SK-N-SH (cell line): ENCODE measurements at regions not wholly inside any gene's neighbourhood (a gene's known extent, or its start where the extent isn't known, plus 50 kb on each side); places are given as distances from the start of the nearest gene placed in this dataset.

Experiments used
- CTCF ChIA-PET: fragments of 300-600, 350-600 bp; formaldehyde crosslinking; extraction: SDS; loops from one replicate; lab custom pipeline; 2021; lab: Yijun Ruan, JAX
- POLR2A ChIA-PET: fragments of 350-600 bp; sonication (Branson Sonifier 250); formaldehyde crosslinking; extraction: SDS; loops from one replicate; lab custom pipeline; 2020; ENCODE audit warnings: antibody characterized with exemption, inconsistent platforms; lab: Yijun Ruan, JAX
- DNase-seq: peaks from one replicate; pipeline ENCODE4 v3.0.0; 2012
- H2AFZ ChIP-seq: fragments of 200-600 bp; sonication (generic); 2 replicates; pipeline ENCODE4 v1.8.1; 2016; ENCODE audit warnings: antibody characterized with exemption, mild to moderate bottlenecking, low read depth
- H3F3A ChIP-seq: fragments of 200-600 bp; sonication (generic); replicated peaks from 2 replicates; pipeline ENCODE3; 2016; ENCODE audit warnings: antibody characterized with exemption, mild to moderate bottlenecking; ENCODE audit not compliant: insufficient read depth
- H3K27ac ChIP-seq, 2 experiments: fragments of 200-500 bp in 1 of 2; fragments of 200-600 bp in 1 of 2; sonication (Bioruptor generic) in 1 of 2; sonication (generic), shearing (Covaris generic) in 1 of 2; 2 replicates each; pipeline versions ENCODE4 v1.5.1 to v1.6.1; 2014 to 2016; ENCODE audit warnings: low read depth in 2 of 2, inconsistent platforms in 1 of 2, low read length in 1 of 2, mild to moderate bottlenecking in 1 of 2, mixed read lengths in 1 of 2
- H3K27me3 ChIP-seq: fragments of 200-600 bp; sonication (generic), shearing (Covaris generic); 2 replicates; pipeline ENCODE4 v1.6.1; 2016; ENCODE audit warnings: mixed run types; ENCODE audit not compliant: insufficient read depth
- H3K36me3 ChIP-seq, 2 experiments: fragments of 200-500 bp in 1 of 2; fragments of 200-600 bp in 1 of 2; sonication (Bioruptor generic) in 1 of 2; sonication (generic) in 1 of 2; replicated peaks in 1 of 2; 2 replicates each; pipeline versions ENCODE3 to v1.5.1; 2014 to 2016; ENCODE audit warnings: low read length in 1 of 2, mild to moderate bottlenecking in 1 of 2; ENCODE audit not compliant: insufficient read depth in 2 of 2, control insufficient read depth in 1 of 2
- H3K4me1 ChIP-seq, 2 experiments: fragments of 200-500 bp in 1 of 2; fragments of 200-600 bp in 1 of 2; sonication (Bioruptor generic) in 1 of 2; sonication (generic), shearing (Covaris generic) in 1 of 2; 2 replicates each; pipeline versions ENCODE4 v1.5.1 to v1.6.1; 2014 to 2016; ENCODE audit warnings: low read depth in 1 of 2, low read length in 1 of 2, mixed run types in 1 of 2; ENCODE audit not compliant: insufficient read depth in 2 of 2, control insufficient read depth in 1 of 2
- H3K4me2 ChIP-seq: fragments of 200-600 bp; sonication (generic), shearing (Covaris generic); 2 replicates; pipeline ENCODE4 v1.6.1; 2017; ENCODE audit warnings: mixed run types
- H3K4me3 ChIP-seq, 2 experiments: fragments of 200-500 bp in 1 of 2; fragments of 200-600 bp in 1 of 2; sonication (Bioruptor generic) in 1 of 2; sonication (generic), shearing (Covaris generic) in 1 of 2; 2 replicates each; pipeline versions ENCODE4 v1.5.1 to v1.8.1; 2014 to 2016; ENCODE audit warnings: low read depth in 2 of 2, inconsistent platforms in 1 of 2, low read length in 1 of 2, mild to moderate bottlenecking in 1 of 2, mixed read lengths in 1 of 2, moderate library complexity in 1 of 2
- H3K79me2 ChIP-seq: fragments of 200-600 bp; sonication (generic); 2 replicates; pipeline ENCODE4 v1.8.1; 2017; ENCODE audit warnings: mild to moderate bottlenecking; ENCODE audit not compliant: insufficient read depth
- H3K9ac ChIP-seq: fragments of 200-600 bp; sonication (generic); 2 replicates; pipeline ENCODE4 v1.6.1; 2017; ENCODE audit warnings: mixed run types
- H3K9me2 ChIP-seq: fragments of 200-600 bp; sonication (generic); 2 replicates; pipeline ENCODE4 v1.6.1; 2017; ENCODE audit warnings: mixed run types
- H3K9me3 ChIP-seq: fragments of 200-600 bp; sonication (generic); 2 replicates; pipeline ENCODE4 v1.6.1; 2017; ENCODE audit warnings: mixed run types, mild to moderate bottlenecking, moderate library complexity
- H4K20me1 ChIP-seq: fragments of 200-600 bp; sonication (generic); 2 replicates; pipeline ENCODE4 v1.6.1; 2017; ENCODE audit warnings: mild to moderate bottlenecking, mixed run types; ENCODE audit not compliant: insufficient read depth
- ELF1 ChIP-seq: IDR thresholded peaks from 2 replicates; pipeline ENCODE4 v1.4.0; 2012
- EP300 ChIP-seq, 2 experiments: IDR thresholded peaks; 2 replicates each; pipeline versions ENCODE4 v1.4.0 to v1.6.1; 2012; ENCODE audit warnings: borderline replicate concordance in 1 of 2, low read depth in 1 of 2, low read length in 1 of 2
- EZH2phosphoT487 ChIP-seq: fragments of 200-600 bp; sonication (generic); IDR thresholded peaks from 2 replicates; pipeline ENCODE4 v1.6.1; 2017; ENCODE audit warnings: low read depth, mixed run types, mild to moderate bottlenecking, antibody characterized with exemption, moderate library complexity, borderline replicate concordance
- FOXJ3 ChIP-seq: sonication (generic); formaldehyde crosslinking; IDR thresholded peaks from 2 replicates; pipeline ENCODE4 v1.5.1; 2020; ENCODE audit warnings: mild to moderate bottlenecking, missing genetic modification reagents
- FOXM1 ChIP-seq: IDR thresholded peaks from 2 replicates; pipeline ENCODE4 v1.4.0; 2012; ENCODE audit warnings: low read depth, mild to moderate bottlenecking
- GATA2 ChIP-seq: sonication (generic); formaldehyde crosslinking; IDR thresholded peaks from 2 replicates; pipeline ENCODE4 v1.5.0; 2020; ENCODE audit warnings: mild to moderate bottlenecking, missing genetic modification reagents
- IRF3 ChIP-seq: fragments of 150-350 bp; IDR thresholded peaks from 2 replicates; pipeline ENCODE4 v1.6.1; 2016; ENCODE audit warnings: mild to moderate bottlenecking, low read depth, low read length
- MEF2A ChIP-seq: IDR thresholded peaks from 2 replicates; pipeline ENCODE4 v1.4.0; 2012; ENCODE audit warnings: low read depth, borderline replicate concordance
- NRF1 ChIP-seq: IDR thresholded peaks from 2 replicates; pipeline ENCODE4 v1.6.1; 2012; ENCODE audit warnings: low read depth, mild to moderate bottlenecking, low read length
- POLR2AphosphoS5 ChIP-seq: IDR thresholded peaks from 2 replicates; pipeline ENCODE4 v1.6.1; 2012; ENCODE audit warnings: low read depth, low read length
- RFX5 ChIP-seq: IDR thresholded peaks from 2 replicates; pipeline ENCODE4 v1.6.1; 2012; ENCODE audit warnings: mild to moderate bottlenecking, improper control_type of control experiment, low read length
- RXRA ChIP-seq: IDR thresholded peaks from 2 replicates; pipeline ENCODE4 v1.4.0; 2012; ENCODE audit warnings: low read depth, mild to moderate bottlenecking, borderline replicate concordance
- TAF1 ChIP-seq: IDR thresholded peaks from 2 replicates; pipeline ENCODE4 v1.6.1; 2012; ENCODE audit warnings: low read depth, mild to moderate bottlenecking, low read length, moderate library complexity, borderline replicate concordance
- USF1 ChIP-seq: IDR thresholded peaks from 2 replicates; pipeline ENCODE4 v1.4.0; 2012; ENCODE audit warnings: low read depth, borderline replicate concordance
- ZBTB33 ChIP-seq: IDR thresholded peaks from 2 replicates; pipeline ENCODE4 v1.4.0; 2012; ENCODE audit warnings: low read depth, borderline replicate concordance
- WGBS: methylation state at CpG from one replicate; pipeline ENCODE4 v1.1.6; 2017; ENCODE audit warnings: low lambda C conversion rate; 5-methylcytosine and 5-hydroxymethylcytosine counted together
- TF ChIP-seq, protein P1 (sequence below): IDR thresholded peaks from 2 replicates; pipeline ENCODE4 v1.4.0; 2012; ENCODE audit warnings: low read depth

GRCh38 chr13:103391936-103392335 is 325.7 kb upstream of the SLC10A2 start:
- no peak overlapping the region for H3K4me2 ChIP-seq
- peaks cover 0 to 4% of the 10 kb centered on the region in 2 experiments; a peak in 1 of 4 replicates for H3K4me1 ChIP-seq
- H2AFZ ChIP-seq, result no peak overlapping the region
- no peaks in the 10 kb centered on the region for H3F3A ChIP-seq
- H4K20me1 ChIP-seq, result no peaks in the 10 kb centered on the region
- no peaks in the 10 kb centered on the region for H3K9me2 ChIP-seq
- ChIA-PET POLR2A (no interaction called here), CTCF (no interaction called here)
- no peak overlapping the region for H3K27ac ChIP-seq
- H3K4me3 ChIP-seq, result no peak overlapping the region
- H3K9me3 ChIP-seq, result no peaks in the 10 kb centered on the region
- no peak for DNase-seq
- H3K9ac ChIP-seq, result no peak overlapping the region
- TF ChIP-seq FOXM1 (no peak), POLR2AphosphoS5 (no peak), MEF2A (no peak), RFX5 (no peak), GATA2 (CRISPR knock-in tag) (no peak), FOXJ3 (CRISPR knock-in tag) (no peak), ZBTB33 (no peak), RXRA (no peak), USF1 (no peak), EZH2phosphoT487 (no peak), EP300 (IDR thresholded peaks at IDR 0.05; ENCODE audit: borderline replicate concordance in 1 of 2, low read depth in 1 of 2, low read length in 1 of 2) (no peak), NRF1 (no peak), IRF3 (no peak)
- no peaks in the 10 kb centered on the region for H3K36me3 ChIP-seq
- WGBS, result 29% methylated on average over 3 of the region's 3 CpGs
- no peaks in the 10 kb centered on the region for H3K27me3 ChIP-seq
- H3K79me2 ChIP-seq, result no peaks in the 10 kb centered on the region

GRCh38 chr13:103388839-103389238 is 322.6 kb upstream of the SLC10A2 start:
- H3K4me2 ChIP-seq, result no peak overlapping the region
- H3K79me2 ChIP-seq, result no peaks in the 10 kb centered on the region
- no peaks in the 10 kb centered on the region for H3K27me3 ChIP-seq
- H3K9me3 ChIP-seq, result peaks cover 7% of the 10 kb centered on the region; the same call in 1 of the 2 replicates
- no peaks in the 10 kb centered on the region for H3K9me2 ChIP-seq
- CTCF ChIA-PET, result interaction anchor here (1.0 to 1.3 kb wide), 2 partner anchors 10 to 959 kb away, joined by 3 to 4 read pairs; no protein-coding TSS in a partner anchor
- H2AFZ ChIP-seq, result no peak overlapping the region
- no peak overlapping the region for H3K9ac ChIP-seq
- 31% methylated on average over 1 of the region's 1 CpG for WGBS
- H4K20me1 ChIP-seq, result no peaks in the 10 kb centered on the region
- H3K36me3 ChIP-seq, result no peaks in the 10 kb centered on the region
- peaks cover 0 to 2% of the 10 kb centered on the region in 2 experiments; a peak in 1 of 4 replicates for H3K4me1 ChIP-seq
- no peak for DNase-seq
- POLR2A ChIA-PET, result no interaction called here
- no peak overlapping the region for H3K27ac ChIP-seq
- TF ChIP-seq ELF1 (no peak), TAF1 (no peak)
- TF ChIP-seq, protein P1, sequence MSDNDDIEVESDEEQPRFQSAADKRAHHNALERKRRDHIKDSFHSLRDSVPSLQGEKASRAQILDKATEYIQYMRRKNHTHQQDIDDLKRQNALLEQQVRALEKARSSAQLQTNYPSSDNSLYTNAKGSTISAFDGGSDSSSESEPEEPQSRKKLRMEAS, result no peak
- H3F3A ChIP-seq, result no peaks in the 10 kb centered on the region
- no peak overlapping the region for H3K4me3 ChIP-seq
